ENCODE measurements at regions not wholly inside any gene's neighbourhood (a gene's known extent, or its start where the extent isn't known, plus 50 kb on each side); places are given as distances from the start of the nearest gene placed in this dataset.
"Not testable (repeated sequence)": the region's sequence is repeated elsewhere in the genome, so short reads cannot be mapped to it uniquely, and the experiment has no call there.

- H3K27me3 ChIP-seq (ENCODE audit: insufficient read depth, poor library complexity, severe bottlenecking), result no peaks in the 10 kb centered on the region
- DNase-seq (ENCODE audit: low read depth in 1 of 2, low spot score in 1 of 2), result no peak
- TF ChIP-seq GABPA (IDR thresholded peaks at IDR 0.05; ENCODE audit: low read depth), result no peak
- TF ChIP-seq REST (IDR thresholded peaks at IDR 0.05; ENCODE audit: insufficient replicate concordance, low read depth), result no peak
- TF ChIP-seq SPI1 (IDR thresholded peaks at IDR 0.05; ENCODE audit: borderline replicate concordance, low read depth), result no peak
- TF ChIP-seq POLR2AphosphoS5 (IDR thresholded peaks at IDR 0.05; ENCODE audit: low read depth), result no peak
- no peak for TF ChIP-seq CTCF (IDR thresholded peaks at IDR 0.05; ENCODE audit: insufficient read depth, low read length)
- no peak overlapping the region for H3K4me3 ChIP-seq (replicated peaks; ENCODE audit: insufficient read depth, low read length)
- no peak overlapping the region for H3K27ac ChIP-seq (replicated peaks)
These were observed 158.3 kb downstream of the PDCD6IP start for GRCh38 chr3:33956776-33957175.

GRCh38 chr3:33957176-33957575 is 158.7 kb downstream of the PDCD6IP start:
- Histone ChIP-seq H3K27ac (replicated peaks) (no peak overlapping the region), H3K27me3 (ENCODE audit: insufficient read depth, poor library complexity, severe bottlenecking) (no peaks in the 10 kb centered on the region), H3K4me3 (replicated peaks; ENCODE audit: insufficient read depth, low read length) (no peak overlapping the region)
- TF ChIP-seq SPI1 (IDR thresholded peaks at IDR 0.05; ENCODE audit: borderline replicate concordance, low read depth), result no peak
- TF ChIP-seq POLR2AphosphoS5 (IDR thresholded peaks at IDR 0.05; ENCODE audit: low read depth), result no peak
- no peak for TF ChIP-seq GABPA (IDR thresholded peaks at IDR 0.05; ENCODE audit: low read depth)
- no peak for TF ChIP-seq CTCF (IDR thresholded peaks at IDR 0.05; ENCODE audit: insufficient read depth, low read length)
- no peak for TF ChIP-seq REST (IDR thresholded peaks at IDR 0.05; ENCODE audit: insufficient replicate concordance, low read depth)
- DNase-seq (ENCODE audit: low read depth in 1 of 2, low spot score in 1 of 2), result no peak

GRCh38 chr3:33958661-33959060 is 160.2 kb downstream of the PDCD6IP start:
- Histone ChIP-seq H3K4me3 (replicated peaks; ENCODE audit: insufficient read depth, low read length) (no peak overlapping the region), H3K27ac (replicated peaks) (no peak overlapping the region), H3K27me3 (ENCODE audit: insufficient read depth, poor library complexity, severe bottlenecking) (no peaks in the 10 kb centered on the region)
- TF ChIP-seq GABPA (IDR thresholded peaks at IDR 0.05; ENCODE audit: low read depth) (no peak), SPI1 (IDR thresholded peaks at IDR 0.05; ENCODE audit: borderline replicate concordance, low read depth) (no peak), POLR2AphosphoS5 (IDR thresholded peaks at IDR 0.05; ENCODE audit: low read depth) (no peak)
- no peak for DNase-seq (ENCODE audit: low read depth in 1 of 2, low spot score in 1 of 2)

- no peak overlapping the region for H3K4me3 ChIP-seq (replicated peaks; ENCODE audit: insufficient read depth, low read length)
- DNase-seq (ENCODE audit: low read depth in 1 of 2, low spot score in 1 of 2), result no peak
- no peaks in the 10 kb centered on the region for H3K27me3 ChIP-seq (ENCODE audit: insufficient read depth, poor library complexity, severe bottlenecking)
- TF ChIP-seq GABPA (IDR thresholded peaks at IDR 0.05; ENCODE audit: low read depth), result no peak
- no peak for TF ChIP-seq POLR2AphosphoS5 (IDR thresholded peaks at IDR 0.05; ENCODE audit: low read depth)
- TF ChIP-seq SPI1 (IDR thresholded peaks at IDR 0.05; ENCODE audit: borderline replicate concordance, low read depth), result no peak
- TF ChIP-seq REST (IDR thresholded peaks at IDR 0.05; ENCODE audit: insufficient replicate concordance, low read depth), result no peak
- TF ChIP-seq CTCF (IDR thresholded peaks at IDR 0.05; ENCODE audit: insufficient read depth, low read length), result no peak
- H3K27ac ChIP-seq (replicated peaks), result no peak overlapping the region
These were observed 164.0 kb downstream of the PDCD6IP start for GRCh38 chr3:33962396-33962795.

GRCh38 chr3:33970180-33970579 is 171.8 kb downstream of the PDCD6IP start:
- H3K27me3 ChIP-seq (ENCODE audit: insufficient read depth, poor library complexity, severe bottlenecking); H3K4me3 ChIP-seq (replicated peaks; ENCODE audit: insufficient read depth, low read length); H3K27ac ChIP-seq (replicated peaks); DNase-seq (ENCODE audit: low read depth in 1 of 2, low spot score in 1 of 2): not testable (repeated sequence)

Measured in HL-60 (cell line).